GM19397 (cell line): ENCODE measurements at regions not wholly inside any gene's neighbourhood (a gene's known extent, or its start where the extent isn't known, plus 50 kb on each side); places are given as distances from the start of the nearest gene placed in this dataset.

ENCODE experiments used
- ATAC-seq: cut with Tn5 transposase; IDR thresholded peaks from one replicate; pipeline ENCODE4 v1.9.1; 2021; ENCODE audit warnings: mild to moderate bottlenecking, moderate library complexity; ENCODE audit not compliant: unreplicated experiment

GRCh38 chr18:37661478-37661877, 95.9 kb upstream of the CELF4 start:
- ATAC-seq: no peak

- ATAC-seq: no peak
Measured at GRCh38 chr18:37661061-37661460, 95.5 kb upstream of the CELF4 start.

GRCh38 chr18:37660658-37661057, 95.1 kb upstream of the CELF4 start:
- no peak for ATAC-seq

GRCh38 chr18:37659906-37660305, 94.3 kb upstream of the CELF4 start:
- no peak for ATAC-seq

- no peak for ATAC-seq
Measured at GRCh38 chr18:37658894-37659293, 93.3 kb upstream of the CELF4 start.

GRCh38 chr18:37657493-37657892, 91.9 kb upstream of the CELF4 start:
- ATAC-seq: no peak

- ATAC-seq: no peak
Measured at GRCh38 chr18:37654731-37655369, 89.3 kb upstream of the CELF4 start.

- no peak for ATAC-seq
Measured at GRCh38 chr18:37654034-37654433, 88.4 kb upstream of the CELF4 start.

GRCh38 chr18:37653618-37654017, 88.0 kb upstream of the CELF4 start:
- ATAC-seq: no peak

GRCh38 chr18:37649930-37650329, 84.3 kb upstream of the CELF4 start:
- no peak for ATAC-seq

- ATAC-seq: no peak
Measured at GRCh38 chr18:37649416-37649815, 83.8 kb upstream of the CELF4 start.

- ATAC-seq: no peak
Measured at GRCh38 chr18:37641573-37641972, 76.0 kb upstream of the CELF4 start.

- no peak for ATAC-seq
Measured at GRCh38 chr18:37640504-37640903, 74.9 kb upstream of the CELF4 start.

GRCh38 chr18:37639846-37640245, 74.2 kb upstream of the CELF4 start:
- ATAC-seq: no peak

- ATAC-seq: no peak
Measured at GRCh38 chr18:37637478-37637850, 71.9 kb upstream of the CELF4 start.

GRCh38 chr18:37636831-37637477, 71.4 kb upstream of the CELF4 start:
- no peak for ATAC-seq

GRCh38 chr18:37634516-37634915, 68.9 kb upstream of the CELF4 start:
- no peak for ATAC-seq

- ATAC-seq: no peak
Measured at GRCh38 chr18:37631422-37631821, 65.8 kb upstream of the CELF4 start.

GRCh38 chr18:37630334-37630733, 64.7 kb upstream of the CELF4 start:
- ATAC-seq: no peak

GRCh38 chr18:37628470-37629220, 63.0 kb upstream of the CELF4 start:
- ATAC-seq: no peak

GRCh38 chr18:37624318-37624717, 58.7 kb upstream of the CELF4 start:
- no peak for ATAC-seq

- no peak for ATAC-seq
Measured at GRCh38 chr18:37619964-37620363, 54.4 kb upstream of the CELF4 start.
